ENCODE measurements at regions not wholly inside any gene's neighbourhood (a gene's known extent, or its start where the extent isn't known, plus 50 kb on each side); places are given as distances from the start of the nearest gene placed in this dataset.

- Histone ChIP-seq H3K4me1 (ENCODE audit: control insufficient read depth, insufficient read depth, low read length) (peaks cover 8% of the 10 kb centered on the region), H3K4me2 (ENCODE audit: low read length) (no peak overlapping the region), H3K9me3 (replicated peaks; ENCODE audit: low read length) (no peaks in the 10 kb centered on the region), H3K4me3 (ENCODE audit: low read length) (no peak overlapping the region), H3K27me3 (ENCODE audit: control insufficient read depth, insufficient read depth, low read length) (no peaks in the 10 kb centered on the region), H3K9ac (ENCODE audit: low read depth, low read length) (no peak overlapping the region), H3K36me3 (ENCODE audit: insufficient read depth, low read length) (no peaks in the 10 kb centered on the region)
These were observed 103.3 kb upstream of the MAP4K3 start for GRCh38 chr2:39540414-39540813.

- H3K27me3 ChIP-seq (ENCODE audit: control insufficient read depth, insufficient read depth, low read length): no peaks in the 10 kb centered on the region
- H3K9ac ChIP-seq (ENCODE audit: low read depth, low read length): no peak overlapping the region
- no peak overlapping the region for H3K4me3 ChIP-seq (ENCODE audit: low read length)
- H3K4me2 ChIP-seq (ENCODE audit: low read length): no peak overlapping the region
- no peaks in the 10 kb centered on the region for H3K9me3 ChIP-seq (replicated peaks; ENCODE audit: low read length)
- peaks cover 8% of the 10 kb centered on the region for H3K4me1 ChIP-seq (ENCODE audit: control insufficient read depth, insufficient read depth, low read length)
- no peaks in the 10 kb centered on the region for H3K36me3 ChIP-seq (ENCODE audit: insufficient read depth, low read length)
These were observed 104.2 kb upstream of the MAP4K3 start for GRCh38 chr2:39541011-39541930.

- Histone ChIP-seq H3K4me1 (ENCODE audit: control insufficient read depth, insufficient read depth, low read length) (peaks cover 6% of the 10 kb centered on the region), H3K9me3 (replicated peaks; ENCODE audit: low read length) (no peaks in the 10 kb centered on the region), H3K36me3 (ENCODE audit: insufficient read depth, low read length) (no peaks in the 10 kb centered on the region), H3K27me3 (ENCODE audit: control insufficient read depth, insufficient read depth, low read length) (no peaks in the 10 kb centered on the region), H3K9ac (ENCODE audit: low read depth, low read length) (no peak overlapping the region), H3K4me3 (ENCODE audit: low read length) (no peak overlapping the region), H3K4me2 (ENCODE audit: low read length) (no peak overlapping the region)
These were observed 105.4 kb upstream of the MAP4K3 start for GRCh38 chr2:39542523-39542922.

GRCh38 chr2:39545957-39546356, 108.9 kb upstream of the MAP4K3 start:
- Histone ChIP-seq H3K36me3 (ENCODE audit: insufficient read depth, low read length) (no peaks in the 10 kb centered on the region), H3K4me2 (ENCODE audit: low read length) (no peak overlapping the region), H3K27me3 (ENCODE audit: control insufficient read depth, insufficient read depth, low read length) (no peaks in the 10 kb centered on the region), H3K4me1 (ENCODE audit: control insufficient read depth, insufficient read depth, low read length) (peaks cover 13% of the 10 kb centered on the region), H3K9ac (ENCODE audit: low read depth, low read length) (no peak overlapping the region), H3K4me3 (ENCODE audit: low read length) (no peak overlapping the region), H3K9me3 (replicated peaks; ENCODE audit: low read length) (no peaks in the 10 kb centered on the region)

- H3K4me3 ChIP-seq (ENCODE audit: low read length): no peak overlapping the region
- no peak overlapping the region for H3K4me2 ChIP-seq (ENCODE audit: low read length)
- no peaks in the 10 kb centered on the region for H3K9me3 ChIP-seq (replicated peaks; ENCODE audit: low read length)
These were observed 109.3 kb upstream of the MAP4K3 start for GRCh38 chr2:39546409-39546808.

GRCh38 chr2:39546937-39547336, 109.9 kb upstream of the MAP4K3 start:
- H3K4me3 ChIP-seq (ENCODE audit: low read length): no peak overlapping the region
- H3K27me3 ChIP-seq (ENCODE audit: control insufficient read depth, insufficient read depth, low read length): no peaks in the 10 kb centered on the region
- no peaks in the 10 kb centered on the region for H3K36me3 ChIP-seq (ENCODE audit: insufficient read depth, low read length)
- H3K9ac ChIP-seq (ENCODE audit: low read depth, low read length): no peak overlapping the region
- peaks cover 18% of the 10 kb centered on the region for H3K4me1 ChIP-seq (ENCODE audit: control insufficient read depth, insufficient read depth, low read length)
- H3K4me2 ChIP-seq (ENCODE audit: low read length): no peak overlapping the region
- no peaks in the 10 kb centered on the region for H3K9me3 ChIP-seq (replicated peaks; ENCODE audit: low read length)

More at GRCh38 chr2:39546409-39546808, 109.3 kb upstream of the MAP4K3 start:
- Histone ChIP-seq H3K4me1 (ENCODE audit: control insufficient read depth, insufficient read depth, low read length) (peaks cover 17% of the 10 kb centered on the region), H3K27me3 (ENCODE audit: control insufficient read depth, insufficient read depth, low read length) (no peaks in the 10 kb centered on the region), H3K9ac (ENCODE audit: low read depth, low read length) (no peak overlapping the region), H3K36me3 (ENCODE audit: insufficient read depth, low read length) (no peaks in the 10 kb centered on the region)

GRCh38 chr2:39547811-39548719, 111.0 kb upstream of the MAP4K3 start:
- Histone ChIP-seq H3K9ac (ENCODE audit: low read depth, low read length) (no peak overlapping the region), H3K9me3 (replicated peaks; ENCODE audit: low read length) (no peaks in the 10 kb centered on the region), H3K36me3 (ENCODE audit: insufficient read depth, low read length) (no peaks in the 10 kb centered on the region), H3K4me1 (ENCODE audit: control insufficient read depth, insufficient read depth, low read length) (peaks cover 18% of the 10 kb centered on the region), H3K27me3 (ENCODE audit: control insufficient read depth, insufficient read depth, low read length) (no peaks in the 10 kb centered on the region), H3K4me2 (ENCODE audit: low read length) (no peak overlapping the region), H3K4me3 (ENCODE audit: low read length) (no peak overlapping the region)

GRCh38 chr2:39549000-39549399, 111.9 kb upstream of the MAP4K3 start:
- peaks cover 18% of the 10 kb centered on the region for H3K4me1 ChIP-seq (ENCODE audit: control insufficient read depth, insufficient read depth, low read length)
- no peaks in the 10 kb centered on the region for H3K36me3 ChIP-seq (ENCODE audit: insufficient read depth, low read length)
- no peak overlapping the region for H3K9ac ChIP-seq (ENCODE audit: low read depth, low read length)
- H3K4me2 ChIP-seq (ENCODE audit: low read length): no peak overlapping the region
- H3K27me3 ChIP-seq (ENCODE audit: control insufficient read depth, insufficient read depth, low read length): no peaks in the 10 kb centered on the region
- no peaks in the 10 kb centered on the region for H3K9me3 ChIP-seq (replicated peaks; ENCODE audit: low read length)
- H3K4me3 ChIP-seq (ENCODE audit: low read length): no peak overlapping the region

GRCh38 chr2:39549718-39550464, 112.8 kb upstream of the MAP4K3 start:
- Histone ChIP-seq H3K27me3 (ENCODE audit: control insufficient read depth, insufficient read depth, low read length) (no peaks in the 10 kb centered on the region), H3K4me2 (ENCODE audit: low read length) (no peak overlapping the region), H3K9ac (ENCODE audit: low read depth, low read length) (no peak overlapping the region), H3K4me3 (ENCODE audit: low read length) (no peak overlapping the region), H3K4me1 (ENCODE audit: control insufficient read depth, insufficient read depth, low read length) (peaks cover 18% of the 10 kb centered on the region), H3K36me3 (ENCODE audit: insufficient read depth, low read length) (no peaks in the 10 kb centered on the region), H3K9me3 (replicated peaks; ENCODE audit: low read length) (no peaks in the 10 kb centered on the region)

GRCh38 chr2:39550701-39551285, 113.7 kb upstream of the MAP4K3 start:
- H3K9ac ChIP-seq (ENCODE audit: low read depth, low read length): no peak overlapping the region
- H3K4me3 ChIP-seq (ENCODE audit: low read length): no peak overlapping the region

GRCh38 chr2:39558906-39559305, 106.8 kb upstream of the TMEM178A start:
- H3K4me2 ChIP-seq (ENCODE audit: low read length): no peak overlapping the region
- H3K27me3 ChIP-seq (ENCODE audit: control insufficient read depth, insufficient read depth, low read length): no peaks in the 10 kb centered on the region
- no peak overlapping the region for H3K4me3 ChIP-seq (ENCODE audit: low read length)
- H3K9me3 ChIP-seq (replicated peaks; ENCODE audit: low read length): peaks cover 1% of the 10 kb centered on the region
- H3K4me1 ChIP-seq (ENCODE audit: control insufficient read depth, insufficient read depth, low read length): no peaks in the 10 kb centered on the region
- H3K36me3 ChIP-seq (ENCODE audit: insufficient read depth, low read length): no peaks in the 10 kb centered on the region
- no peak overlapping the region for H3K9ac ChIP-seq (ENCODE audit: low read depth, low read length)

More at GRCh38 chr2:39550701-39551285, 113.7 kb upstream of the MAP4K3 start:
- H3K36me3 ChIP-seq (ENCODE audit: insufficient read depth, low read length): no peaks in the 10 kb centered on the region
- peak overlapping the region; percentile 4 for H3K4me2 ChIP-seq (ENCODE audit: low read length)
- H3K27me3 ChIP-seq (ENCODE audit: control insufficient read depth, insufficient read depth, low read length): no peaks in the 10 kb centered on the region
- peaks cover 18% of the 10 kb centered on the region for H3K4me1 ChIP-seq (ENCODE audit: control insufficient read depth, insufficient read depth, low read length)
- H3K9me3 ChIP-seq (replicated peaks; ENCODE audit: low read length): no peaks in the 10 kb centered on the region
